IPS-NIHi7 (cell line): ENCODE measurements at regions not wholly inside any gene's neighbourhood (a gene's known extent, or its start where the extent isn't known, plus 50 kb on each side); places are given as distances from the start of the nearest gene placed in this dataset.

ENCODE experiments used
- DNase-seq: peaks from one replicate; pipeline ENCODE4 v3.0.0; 2012; ENCODE audit warnings: mixed read lengths; ENCODE audit errors: extremely low spot score

DNA sequence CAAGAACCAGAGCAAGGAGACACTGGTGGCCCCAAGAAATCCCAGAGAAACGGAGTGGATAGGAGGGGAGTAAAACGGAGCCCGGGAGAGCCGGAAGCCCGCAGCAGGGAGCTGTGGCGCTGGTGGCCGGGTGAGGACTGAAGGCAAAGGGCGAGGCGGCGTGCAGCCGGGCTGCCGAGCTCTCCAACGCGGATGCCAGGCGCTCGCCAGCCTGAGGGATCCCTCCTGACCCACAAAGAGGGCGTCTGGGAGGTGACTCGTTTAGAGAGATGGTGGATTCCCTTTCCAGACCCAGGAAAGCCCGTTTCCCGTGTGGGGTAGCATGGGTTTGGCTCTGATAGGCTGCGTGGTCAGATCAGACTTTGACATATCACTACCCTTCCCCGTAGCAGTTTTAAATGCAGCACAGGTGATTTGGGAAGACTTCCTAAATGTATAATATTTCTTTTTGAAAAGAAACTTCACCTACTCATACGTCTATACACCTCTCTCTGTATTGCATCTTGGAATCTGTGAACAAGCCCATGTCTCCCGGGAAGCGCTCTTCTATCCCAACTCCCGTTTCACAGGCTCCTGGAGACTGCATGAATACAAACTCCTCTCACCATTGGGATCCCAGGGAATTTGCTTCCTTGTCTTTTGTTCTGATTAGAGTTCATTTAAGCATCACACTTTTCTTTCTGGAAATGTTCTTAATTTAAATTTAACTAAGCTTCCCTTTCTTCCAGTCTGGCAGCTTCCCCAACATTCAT lies 158.1 kb downstream of the C9orf152 start:
- DNase-seq: peak; percentile 28

DNA sequence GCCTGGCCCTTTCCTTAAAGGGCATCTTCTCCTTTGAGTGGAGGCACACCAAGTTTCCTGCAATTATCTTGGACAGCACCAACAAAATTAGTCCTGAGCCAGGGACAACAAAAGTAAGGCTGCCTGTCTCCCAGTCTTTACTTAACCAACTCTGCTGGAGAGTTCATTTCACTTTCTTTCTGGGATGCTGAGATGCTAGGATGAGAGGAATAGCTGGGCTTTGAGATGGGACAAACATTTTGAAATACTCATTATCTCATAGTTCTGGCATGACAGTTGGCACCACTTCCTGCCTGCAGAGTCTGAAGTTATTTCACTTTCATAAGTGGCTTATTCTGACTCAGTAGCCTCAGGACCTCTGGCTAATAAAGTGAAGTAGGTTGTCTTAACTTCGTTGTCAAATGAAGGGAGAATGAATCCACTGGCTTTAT lies 157.0 kb downstream of the C9orf152 start:
- DNase-seq: no peak

DNA sequence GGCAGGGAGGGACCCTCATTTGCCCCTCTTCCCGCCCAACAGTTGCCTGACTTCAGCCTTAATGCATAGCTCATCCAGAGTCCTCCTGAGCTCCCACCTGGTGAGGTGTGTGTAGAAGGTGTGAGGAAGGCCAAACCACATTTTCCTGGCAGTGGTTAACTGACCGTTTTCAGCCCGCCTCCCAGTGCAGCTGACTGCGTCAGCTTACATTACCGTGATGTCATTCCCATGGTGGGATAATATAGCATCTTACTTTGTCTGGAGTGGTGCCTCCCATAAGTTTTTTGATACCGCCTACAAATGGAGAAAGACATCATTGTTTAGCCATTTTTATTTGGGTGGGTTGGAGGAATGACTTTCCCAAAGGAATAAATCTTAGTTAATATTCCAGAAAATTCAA lies 151.9 kb downstream of the C9orf152 start:
- DNase-seq: no peak

DNA sequence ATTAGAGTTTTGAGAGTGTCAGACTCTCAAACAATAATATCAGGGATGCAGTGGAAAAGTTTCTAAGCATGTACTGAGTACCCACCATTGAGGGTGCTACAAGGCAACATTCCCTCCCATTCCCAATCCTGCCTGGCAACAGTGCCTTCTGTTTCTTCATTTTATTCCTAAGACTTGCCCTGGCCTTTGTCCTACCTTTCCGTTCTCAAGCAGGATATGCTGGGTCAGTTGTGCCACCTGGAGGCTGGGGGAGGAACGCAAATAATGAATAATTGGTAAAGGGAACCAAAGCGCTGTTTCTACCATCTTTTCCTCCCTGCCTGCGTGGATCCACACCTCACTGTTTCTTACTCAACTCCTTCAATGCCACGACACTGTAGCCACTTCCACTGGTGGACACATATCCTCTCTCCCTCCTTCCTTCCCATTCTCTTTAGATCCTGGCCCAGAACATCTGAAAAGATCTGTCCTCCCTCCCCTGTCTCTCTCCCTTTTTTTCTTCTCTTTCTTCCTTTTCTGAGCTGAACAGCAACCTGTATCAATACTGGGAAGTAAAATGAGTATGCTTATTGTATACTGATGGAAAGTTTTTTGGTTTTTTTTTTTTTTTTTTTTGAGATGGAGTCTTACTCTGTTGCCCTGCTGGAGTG lies 149.5 kb downstream of the C9orf152 start:
- peak; percentile 79 for DNase-seq

DNA sequence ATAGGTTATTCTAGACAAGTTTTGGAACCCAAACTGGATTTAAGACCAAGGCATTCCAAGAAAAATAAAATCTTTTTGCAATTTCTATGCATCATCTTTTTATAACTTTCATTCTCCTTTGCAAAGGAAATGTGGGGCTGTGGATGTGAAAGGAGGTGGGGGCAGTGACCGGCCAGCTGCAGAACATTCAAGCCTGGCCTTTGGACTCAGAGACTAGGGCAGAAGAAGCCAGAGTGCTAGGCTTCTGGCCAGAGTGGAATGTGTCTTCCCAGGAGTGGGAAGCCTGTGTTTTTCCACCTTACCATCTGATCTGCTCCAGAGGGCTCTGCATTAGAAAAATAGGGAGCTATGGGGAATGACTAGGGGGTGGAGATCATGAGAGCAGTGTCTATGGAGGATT lies 148.5 kb downstream of the C9orf152 start:
- no peak for DNase-seq

DNA sequence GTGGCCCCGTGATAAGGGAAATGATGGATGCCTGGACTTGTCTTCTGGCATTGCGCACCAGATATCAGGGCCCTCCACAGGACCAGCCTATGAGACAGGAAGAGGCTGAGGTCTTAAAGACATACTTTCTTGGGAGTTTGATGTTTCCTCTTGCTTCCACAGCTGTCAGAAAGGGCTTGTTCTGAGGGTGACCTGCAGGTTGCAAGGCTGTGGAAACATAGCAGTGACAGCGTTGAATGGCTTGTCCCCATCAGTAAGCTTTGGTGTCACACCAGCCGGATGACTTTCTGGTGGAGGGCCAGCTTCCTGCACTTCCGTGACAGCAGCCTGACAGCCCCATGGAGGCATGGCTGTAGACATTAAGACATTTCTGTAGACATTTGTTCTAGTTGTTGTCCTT lies 143.2 kb downstream of the C9orf152 start:
- no peak for DNase-seq

DNA sequence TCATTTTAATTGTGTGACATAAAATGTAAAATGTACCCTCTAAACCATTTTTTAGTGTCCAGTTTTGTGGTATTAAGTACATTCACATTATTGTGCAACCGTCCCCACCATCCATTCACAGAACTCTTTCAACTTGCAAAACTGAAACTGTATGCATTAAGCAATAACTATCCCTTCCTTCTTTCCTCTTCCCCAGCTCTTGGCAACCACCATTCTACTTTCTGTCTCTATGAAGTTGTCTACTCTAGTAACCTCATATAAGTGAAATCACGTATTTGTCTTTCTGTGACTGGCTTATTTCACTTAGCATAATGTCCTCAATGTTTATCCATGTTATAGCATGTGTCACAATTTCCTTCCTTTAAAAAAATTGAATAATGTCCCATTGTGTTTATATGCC lies 142.4 kb downstream of the C9orf152 start:
- DNase-seq: no peak

DNA sequence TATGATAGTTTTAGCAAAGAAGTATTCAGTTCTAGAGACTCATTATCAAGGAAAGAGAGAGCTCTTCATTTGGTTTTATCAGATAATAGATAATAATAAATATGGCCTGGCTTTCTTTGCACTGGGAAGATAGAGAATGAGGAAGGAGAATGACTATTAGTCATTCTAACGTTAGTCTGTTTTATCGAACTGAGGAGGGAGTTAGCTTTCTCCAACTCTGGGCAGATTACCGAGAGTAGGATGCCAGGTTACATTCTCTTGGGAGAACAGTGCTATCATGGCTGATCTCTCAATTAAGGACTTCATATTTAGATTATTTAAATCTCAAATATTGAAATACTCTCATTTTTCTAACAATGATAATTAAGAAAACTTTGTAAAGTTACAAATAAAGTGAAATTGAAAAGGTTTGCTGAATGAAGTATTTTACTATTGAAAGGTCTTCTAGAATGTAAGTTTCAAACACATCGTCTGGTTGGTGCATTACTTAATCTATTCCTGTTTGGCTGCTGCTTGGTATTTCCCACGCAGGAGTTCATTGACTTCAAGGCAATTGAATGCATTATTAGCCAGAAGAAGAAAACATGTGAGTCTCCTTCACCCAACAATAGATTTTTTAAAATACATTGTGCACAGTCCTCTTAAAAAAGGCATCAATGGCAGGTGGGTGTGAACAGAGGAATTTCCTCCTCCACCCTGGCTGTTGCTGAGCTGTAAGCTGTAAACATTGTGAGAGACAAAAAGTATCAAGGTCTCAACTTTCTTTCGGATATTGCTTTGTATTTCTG lies 140.8 kb downstream of the C9orf152 start:
- DNase-seq: no peak

DNA sequence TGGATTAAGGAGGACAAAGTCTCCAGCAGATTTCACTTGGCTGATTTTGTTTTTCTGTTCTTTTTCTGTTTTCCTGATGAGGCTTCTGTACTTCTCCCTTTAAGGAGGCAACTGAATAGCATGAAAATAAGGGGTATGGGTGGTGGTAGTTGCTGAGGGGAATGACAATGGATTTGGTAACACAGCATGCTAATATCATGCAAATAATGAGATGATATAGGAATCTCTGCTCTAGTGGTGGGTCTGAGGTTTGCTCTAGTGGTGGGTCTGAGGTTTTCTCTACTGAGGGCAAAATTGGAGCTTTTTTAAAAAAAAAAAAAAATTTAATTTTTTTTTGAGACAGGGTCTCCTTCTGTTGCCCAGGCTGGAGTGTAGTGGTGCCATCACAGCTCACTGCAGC lies 139.7 kb downstream of the C9orf152 start:
- DNase-seq: no peak

DNA sequence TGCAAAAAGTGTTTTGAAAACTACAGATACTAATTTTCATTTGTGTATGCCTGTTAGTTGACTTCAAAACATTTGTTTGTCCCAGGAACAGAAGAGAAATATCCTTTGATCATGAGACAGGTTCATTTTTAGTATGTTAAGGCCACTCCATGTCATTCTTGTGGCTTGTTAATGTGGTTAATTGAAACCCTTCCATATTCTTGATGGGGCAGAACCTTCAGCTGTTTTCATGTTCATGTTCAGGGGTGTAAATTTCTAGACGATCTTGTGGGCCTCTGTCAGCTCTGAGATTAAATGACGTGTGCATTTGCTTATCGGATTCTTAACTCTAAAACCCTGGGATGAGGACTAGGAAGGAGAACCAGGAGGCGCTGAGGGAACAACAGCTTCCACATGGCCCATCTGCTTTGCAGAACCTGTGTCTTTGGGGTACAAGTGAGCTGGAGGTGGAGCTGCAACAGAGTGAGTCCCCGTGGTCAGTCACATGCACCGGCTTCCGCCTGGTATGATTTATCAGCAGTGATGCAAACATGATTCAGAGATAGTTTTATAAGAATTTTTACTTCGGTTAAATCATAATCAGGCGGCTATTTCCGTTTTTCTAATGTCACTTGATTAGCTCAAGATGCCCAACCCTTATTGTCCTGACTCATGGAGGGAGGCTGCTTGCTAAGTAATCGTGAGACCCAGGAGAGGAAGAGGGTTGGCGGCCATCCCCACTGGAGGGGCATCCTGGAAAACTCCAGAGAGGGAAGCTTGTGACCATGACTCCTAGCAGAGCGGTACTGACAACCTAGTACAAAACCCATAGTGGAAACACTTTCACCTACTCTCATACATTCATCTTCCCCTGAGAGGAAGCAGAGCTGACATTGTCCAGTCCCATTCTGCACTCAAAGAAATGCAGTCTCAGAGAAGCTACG lies 138.4 kb downstream of the C9orf152 start:
- no peak for DNase-seq

DNA sequence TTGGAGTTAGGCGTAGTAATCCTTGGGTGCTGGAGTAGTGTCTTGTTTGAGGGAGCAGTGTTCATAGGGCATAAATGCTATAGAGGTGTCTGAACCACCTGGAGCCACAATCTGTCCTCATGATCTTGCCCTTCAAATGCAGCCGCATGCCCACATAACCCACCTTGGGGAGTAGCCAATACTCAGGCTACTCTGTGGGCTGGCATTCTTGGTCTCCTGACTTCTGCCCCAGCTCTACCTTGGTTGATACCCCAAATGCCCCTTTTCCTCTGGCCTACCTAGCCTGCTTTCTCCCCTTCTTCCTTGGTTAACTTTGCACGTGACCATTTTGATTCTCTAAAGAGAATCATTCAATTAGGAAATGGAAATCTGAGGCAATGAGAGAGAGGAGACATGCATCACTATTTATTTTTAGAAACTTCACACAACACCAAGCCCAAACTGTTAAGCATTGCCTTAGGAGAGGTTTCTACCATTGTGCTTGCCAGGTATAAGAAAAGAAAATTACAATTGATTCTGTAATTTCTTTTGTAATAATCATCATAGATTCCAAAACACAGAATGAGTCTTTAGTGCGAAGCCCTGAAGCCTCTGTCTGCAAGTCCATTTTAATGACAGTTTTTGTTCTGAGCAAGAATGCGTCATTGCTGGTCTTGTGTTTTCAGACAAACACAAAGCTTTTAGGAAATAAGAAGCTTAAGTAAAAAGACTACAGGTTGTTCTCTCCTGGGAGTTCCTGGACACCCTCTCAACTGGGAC lies 135.2 kb downstream of the C9orf152 start:
- no peak for DNase-seq

DNA sequence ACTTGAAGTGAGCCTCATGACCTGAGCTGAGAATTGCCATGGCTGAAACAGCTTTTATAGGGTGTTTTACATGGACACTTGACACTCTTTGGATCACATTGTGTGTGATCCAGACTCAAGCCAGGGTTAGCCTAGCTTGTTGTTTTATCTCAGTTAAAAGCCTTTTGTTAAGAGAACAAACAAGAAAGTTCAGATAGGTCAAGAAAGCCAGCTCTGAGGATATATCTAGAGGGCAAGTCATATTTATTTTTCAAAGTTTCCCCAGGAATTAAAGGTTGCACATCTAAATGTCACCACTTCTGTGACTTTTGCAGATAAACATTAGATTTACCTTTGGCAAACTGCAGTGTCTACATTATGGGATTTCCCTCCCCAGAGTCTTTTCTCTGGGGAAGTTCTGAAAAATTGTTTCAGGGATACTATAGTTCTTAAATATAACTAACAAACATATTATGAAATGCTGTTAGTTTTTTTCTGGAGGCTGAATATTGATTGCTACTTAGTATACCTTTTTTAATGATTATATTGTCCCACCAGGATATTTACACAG lies 134.5 kb downstream of the C9orf152 start:
- DNase-seq: no peak

DNA sequence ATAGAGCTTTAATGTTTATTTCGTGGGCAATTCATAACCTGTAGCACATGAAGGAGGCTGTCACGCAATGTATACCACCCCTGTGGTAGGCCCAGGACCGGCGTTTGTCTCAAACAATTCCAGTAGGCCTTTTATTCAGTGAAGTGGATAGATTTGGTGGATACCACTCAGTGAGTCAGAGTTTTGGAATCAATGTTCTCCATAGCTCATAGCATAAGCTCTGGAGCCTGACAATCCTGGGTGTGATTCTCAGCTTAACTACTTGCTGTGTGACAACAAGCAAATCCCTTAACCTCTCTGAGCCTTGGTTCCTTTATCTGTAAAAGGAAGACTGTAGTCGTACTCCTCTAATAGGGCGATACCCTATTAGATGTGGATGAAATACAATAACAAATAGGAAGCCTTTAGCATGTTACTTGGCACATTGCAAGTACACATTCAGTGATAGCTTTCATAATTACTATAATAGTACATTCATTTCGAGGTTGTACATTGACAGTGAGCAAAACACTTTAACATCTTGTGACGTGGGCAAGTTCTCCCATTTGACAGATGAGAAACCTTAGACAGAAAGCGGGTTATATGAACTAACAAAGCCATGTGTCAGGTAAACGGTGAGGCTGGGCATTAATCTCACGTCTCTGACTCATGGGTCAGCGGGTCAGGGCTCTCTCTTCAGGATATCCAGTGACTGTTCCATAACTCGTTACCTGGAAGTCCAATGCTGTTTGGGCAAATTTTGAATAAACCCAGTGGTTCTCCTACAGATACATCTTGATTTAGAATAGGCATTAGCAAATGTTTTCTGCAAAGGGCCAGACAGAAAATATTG lies 130.8 kb downstream of the C9orf152 start:
- DNase-seq: no peak

DNA sequence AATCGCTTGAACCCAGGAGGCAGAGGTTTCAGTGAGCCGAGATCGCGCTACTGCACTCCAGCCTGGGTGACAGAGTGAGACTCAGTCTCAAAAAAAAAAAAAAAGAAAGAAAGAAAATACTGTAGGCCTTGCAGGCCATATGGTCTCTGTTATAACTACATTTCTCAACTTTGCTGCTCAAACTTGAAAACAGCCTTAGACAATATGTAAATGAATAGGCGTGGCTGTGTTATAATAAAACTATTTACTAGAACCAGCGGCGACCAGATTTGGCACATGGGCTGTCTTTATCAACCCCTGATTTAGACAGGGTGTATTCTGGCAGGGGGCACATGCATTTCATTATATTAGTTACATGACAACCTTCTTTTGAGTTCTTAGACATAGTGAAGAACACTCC lies 130.0 kb downstream of the C9orf152 start:
- no peak for DNase-seq

DNA sequence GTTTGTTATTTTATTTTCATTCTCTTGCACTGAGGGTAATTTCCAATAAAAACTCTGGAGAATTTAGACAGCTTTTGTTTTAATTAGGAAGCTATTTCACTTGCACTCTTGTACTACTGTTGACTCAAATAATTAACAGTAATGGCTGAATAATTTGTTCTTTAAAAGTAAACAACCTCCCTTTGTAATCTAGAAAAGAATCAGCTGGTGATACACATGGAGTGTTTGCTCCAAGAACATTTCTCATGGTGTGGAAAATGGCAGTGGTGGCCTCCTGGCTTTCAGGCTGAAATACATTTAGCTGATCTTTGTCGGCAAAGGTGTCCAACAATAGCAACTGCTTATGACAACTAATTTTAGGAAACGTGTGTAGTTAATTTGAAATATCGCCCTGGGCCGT lies 129.4 kb downstream of the C9orf152 start:
- no peak for DNase-seq

DNA sequence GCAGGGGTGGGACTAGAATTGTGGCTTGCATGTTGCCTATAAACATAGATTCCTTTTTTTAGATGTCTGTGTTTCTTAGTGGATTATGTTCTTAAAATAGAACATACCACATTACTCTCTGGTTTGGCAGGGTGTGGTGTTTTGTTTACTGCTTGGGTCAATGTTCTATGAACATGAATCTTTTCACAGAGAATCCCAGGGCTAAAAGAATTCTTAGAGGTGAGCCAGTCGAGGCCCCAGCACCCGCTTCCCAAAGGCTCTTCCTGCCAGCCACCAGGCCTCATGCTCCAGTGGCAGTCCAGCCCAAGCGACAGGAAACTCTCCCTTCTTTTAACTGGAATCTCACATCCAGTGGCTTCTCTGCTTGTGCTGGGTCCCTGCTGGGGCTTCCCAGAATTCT lies 126.6 kb downstream of the C9orf152 start:
- DNase-seq: peak; percentile 29

DNA sequence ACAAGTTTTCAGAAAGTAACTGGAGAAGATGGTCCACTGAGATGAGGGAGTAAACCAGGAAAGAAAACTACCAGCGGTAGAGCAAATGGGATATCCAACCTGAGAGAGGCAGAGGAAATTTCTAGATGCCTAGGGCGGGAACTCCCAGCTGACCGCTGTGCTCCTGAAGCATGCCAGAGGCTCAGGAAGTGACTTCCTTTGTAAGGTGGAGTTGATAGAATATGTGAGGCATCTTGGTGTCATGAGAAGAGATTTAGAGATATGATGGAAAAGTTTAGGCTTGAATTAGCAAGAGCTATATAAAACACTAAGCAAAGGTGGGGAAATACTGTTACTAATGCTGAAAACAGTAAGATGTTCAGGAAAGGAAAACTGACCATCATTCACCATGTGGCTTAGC lies 124.1 kb downstream of the C9orf152 start:
- DNase-seq: no peak

DNA sequence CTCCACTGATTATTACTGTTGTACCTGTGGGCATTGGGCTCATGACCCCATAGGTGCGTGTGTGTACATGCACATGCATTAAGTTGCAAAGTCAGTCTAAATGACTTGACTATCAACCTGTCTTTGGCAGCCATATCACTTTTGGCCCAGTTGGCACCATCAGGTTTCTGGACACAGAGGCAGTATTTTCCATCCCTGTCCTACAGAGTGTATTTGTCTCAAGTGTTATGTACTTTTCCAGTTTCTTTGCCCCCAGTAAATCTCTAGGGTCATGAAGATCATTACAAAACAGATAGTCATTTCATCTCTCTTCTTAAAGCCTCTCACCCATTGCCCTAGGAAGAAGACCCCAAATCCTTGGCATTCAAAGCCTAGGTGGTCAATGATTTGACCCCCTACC lies 121.4 kb downstream of the C9orf152 start:
- no peak for DNase-seq

DNA sequence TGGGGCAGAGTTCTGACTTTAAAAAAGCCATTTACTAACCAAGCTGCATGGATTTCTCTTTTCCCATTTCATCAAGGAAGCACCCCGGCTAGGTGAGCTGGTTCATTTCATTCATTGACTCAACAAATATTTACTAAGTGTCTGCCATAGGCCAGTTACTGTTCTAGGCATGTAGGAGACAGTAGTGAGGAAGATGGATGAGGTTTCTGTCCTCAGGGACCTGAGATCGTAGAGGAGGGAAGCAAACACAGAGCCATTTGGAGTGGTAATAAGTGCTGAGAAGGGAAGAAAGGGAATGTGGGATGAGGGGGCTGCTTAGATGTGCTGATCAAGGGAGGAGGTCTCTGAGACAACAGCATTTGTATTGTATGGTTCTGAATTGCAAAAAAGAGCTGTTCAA lies 120.4 kb downstream of the C9orf152 start:
- DNase-seq: no peak

DNA sequence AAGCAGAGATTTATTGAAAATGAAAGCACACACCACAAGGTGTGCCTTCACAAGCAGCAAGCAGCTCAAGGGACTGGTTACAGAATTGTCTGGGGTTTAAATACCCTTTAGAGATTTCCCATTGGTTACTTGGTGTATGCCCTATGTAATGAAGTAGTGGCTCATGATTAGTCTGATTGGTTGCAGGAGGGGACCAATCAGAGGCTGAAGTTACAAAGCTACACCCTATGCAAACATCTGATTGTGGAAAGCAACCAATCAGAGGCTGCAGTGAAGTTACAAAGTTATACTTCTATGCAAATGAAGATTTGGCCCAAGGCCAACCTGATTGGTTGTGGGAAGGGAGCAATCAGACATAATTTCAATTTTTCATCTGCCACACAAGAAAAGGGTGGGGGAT lies 119.9 kb downstream of the C9orf152 start:
- no peak for DNase-seq
